OCI-LY1 (cell line): ENCODE measurements at regions not wholly inside any gene's neighbourhood (a gene's known extent, or its start where the extent isn't known, plus 50 kb on each side); places are given as distances from the start of the nearest gene placed in this dataset.

ENCODE experiments used
- H2AFZ ChIP-seq: fragments of 200-600 bp; sonication (generic), shearing (Covaris generic); 2 replicates; pipeline ENCODE4 v1.6.0; 2014; ENCODE audit warnings: antibody characterized with exemption, mild to moderate bottlenecking, low read length
- H3F3A ChIP-seq: fragments of 200-600 bp; sonication (generic), shearing (Covaris generic); 2 replicates; pipeline ENCODE4 v1.6.0; 2014; ENCODE audit warnings: mild to moderate bottlenecking, antibody characterized with exemption, low read length, moderate library complexity; ENCODE audit not compliant: insufficient read depth
- H3K27ac ChIP-seq: fragments of 200-600 bp; sonication (generic); 2 replicates; pipeline ENCODE4 v1.5.1; 2014; ENCODE audit warnings: low read length, mixed run types, mild to moderate bottlenecking, low read depth; ENCODE audit not compliant: poor library complexity, severe bottlenecking
- H3K27me3 ChIP-seq: fragments of 200-600 bp; sonication (generic); 2 replicates; pipeline ENCODE4 v1.6.0; 2014; ENCODE audit warnings: antibody characterized with exemption, mild to moderate bottlenecking, low read length, moderate library complexity; ENCODE audit not compliant: insufficient read depth
- H3K36me3 ChIP-seq: fragments of 200-600 bp; sonication (generic); 2 replicates; pipeline ENCODE4 v1.6.1; 2014; ENCODE audit warnings: mild to moderate bottlenecking, antibody characterized with exemption, low read length, moderate library complexity, mixed read lengths; ENCODE audit not compliant: insufficient read depth
- H3K4me1 ChIP-seq: fragments of 200-600 bp; sonication (generic); 2 replicates; pipeline ENCODE4 v1.5.1; 2014; ENCODE audit warnings: mild to moderate bottlenecking, low read length, moderate library complexity; ENCODE audit not compliant: insufficient read depth, severe bottlenecking
- H3K4me2 ChIP-seq: fragments of 200-600 bp; sonication (generic), shearing (Covaris generic); 2 replicates; pipeline ENCODE4 v1.6.1; 2014; ENCODE audit warnings: low read length
- H3K4me3 ChIP-seq: fragments of 200-600 bp; sonication (generic); 2 replicates; pipeline ENCODE4 v1.5.1; 2014; ENCODE audit warnings: low read length, low read depth, mild to moderate bottlenecking, mixed read lengths; ENCODE audit not compliant: poor library complexity, severe bottlenecking
- H3K79me2 ChIP-seq: fragments of 200-600 bp; shearing (Covaris generic); 2 replicates; pipeline ENCODE4 v1.6.1; 2016; ENCODE audit warnings: mixed run types, low read length, mixed read lengths; ENCODE audit not compliant: insufficient read depth
- H3K9ac ChIP-seq: fragments of 200-600 bp; sonication (generic), shearing (Covaris generic); 2 replicates; pipeline ENCODE4 v1.6.1; 2014; ENCODE audit warnings: mild to moderate bottlenecking, low read length, mixed read lengths
- H3K9me2 ChIP-seq: fragments of 200-600 bp; sonication (generic), shearing (Covaris generic); 2 replicates; pipeline ENCODE4 v1.6.1; 2014; ENCODE audit warnings: low read depth, mild to moderate bottlenecking, low read length, mixed read lengths
- H3K9me3 ChIP-seq: fragments of 200-600 bp; shearing (Covaris generic); 2 replicates; pipeline ENCODE4 v1.6.1; 2014; ENCODE audit warnings: low read length, mixed read lengths
- H4K20me1 ChIP-seq: fragments of 200-600 bp; sonication (generic), shearing (Covaris generic); 2 replicates; pipeline ENCODE4 v1.6.0; 2016; ENCODE audit warnings: mild to moderate bottlenecking, low read length; ENCODE audit not compliant: insufficient read depth
- CTCF ChIP-seq: fragments of 200-600 bp; sonication (generic), shearing (Covaris generic); IDR thresholded peaks from 2 replicates; pipeline ENCODE4 v1.5.1; 2017; ENCODE audit warnings: mild to moderate bottlenecking, antibody characterized with exemption, low read length, moderate library complexity, mixed read lengths
- EZH2 ChIP-seq: fragments of 200-600 bp; sonication (generic), shearing (Covaris generic); IDR thresholded peaks from 2 replicates; pipeline ENCODE4 v1.8.0; 2017; ENCODE audit warnings: borderline replicate concordance, mixed run types, mild to moderate bottlenecking, antibody characterized with exemption, low read length, moderate library complexity, mixed read lengths

- H3K4me3 ChIP-seq, result no peak overlapping the region
- no peaks in the 10 kb centered on the region for H3F3A ChIP-seq
- no peaks in the 10 kb centered on the region for H4K20me1 ChIP-seq
- H3K27ac ChIP-seq, result no peak overlapping the region
- H3K9ac ChIP-seq, result no peak overlapping the region
- no peaks in the 10 kb centered on the region for H3K4me1 ChIP-seq
- H3K4me2 ChIP-seq, result no peak overlapping the region
- H3K36me3 ChIP-seq, result no peaks in the 10 kb centered on the region
- TF ChIP-seq CTCF (no peak), EZH2 (no peak)
- no peaks in the 10 kb centered on the region for H3K79me2 ChIP-seq
- no peaks in the 10 kb centered on the region for H3K9me2 ChIP-seq
- H3K9me3 ChIP-seq, result no peaks in the 10 kb centered on the region
- no peak overlapping the region for H2AFZ ChIP-seq
- no peaks in the 10 kb centered on the region for H3K27me3 ChIP-seq
Measured at GRCh38 chr4:89537281-89537680, 229.7 kb upstream of the GPRIN3 start.

- Histone ChIP-seq H3K4me1 (no peaks in the 10 kb centered on the region), H3K79me2 (no peaks in the 10 kb centered on the region), H2AFZ (no peak overlapping the region), H3F3A (no peaks in the 10 kb centered on the region), H3K27ac (no peak overlapping the region), H3K9me2 (no peaks in the 10 kb centered on the region), H3K9ac (no peak overlapping the region), H3K9me3 (no peaks in the 10 kb centered on the region), H4K20me1 (no peaks in the 10 kb centered on the region), H3K27me3 (no peaks in the 10 kb centered on the region), H3K4me2 (no peak overlapping the region), H3K4me3 (no peak overlapping the region), H3K36me3 (no peaks in the 10 kb centered on the region)
- TF ChIP-seq EZH2, result no peak
- no peak for TF ChIP-seq CTCF
Measured at GRCh38 chr4:89535251-89535650, 227.7 kb upstream of the GPRIN3 start.

- Histone ChIP-seq H3K79me2 (no peaks in the 10 kb centered on the region), H3K4me2 (no peak overlapping the region), H3K36me3 (no peaks in the 10 kb centered on the region), H3K27ac (no peak overlapping the region), H4K20me1 (no peaks in the 10 kb centered on the region), H2AFZ (no peak overlapping the region), H3F3A (no peaks in the 10 kb centered on the region), H3K9ac (no peak overlapping the region), H3K4me1 (no peaks in the 10 kb centered on the region), H3K9me2 (no peaks in the 10 kb centered on the region), H3K27me3 (no peaks in the 10 kb centered on the region), H3K4me3 (no peak overlapping the region), H3K9me3 (no peaks in the 10 kb centered on the region)
- TF ChIP-seq CTCF (no peak), EZH2 (no peak)
Measured at GRCh38 chr4:89534356-89534755, 226.8 kb upstream of the GPRIN3 start.
